HL-60 (cell line): ENCODE measurements at regions not wholly inside any gene's neighbourhood (a gene's known extent, or its start where the extent isn't known, plus 50 kb on each side); places are given as distances from the start of the nearest gene placed in this dataset.

Experiments used
- CTCF ChIP-seq: IDR thresholded peaks from one replicate; pipeline ENCODE4 v1.5.1; 2011; ENCODE audit warnings: low read length, control low read depth, inconsistent platforms; ENCODE audit not compliant: insufficient read depth
- REST ChIP-seq: IDR thresholded peaks from 2 replicates; pipeline ENCODE4 v1.6.1; 2012; ENCODE audit warnings: low read depth; ENCODE audit not compliant: insufficient replicate concordance

- TF ChIP-seq CTCF (no peak), REST (no peak)
These were observed 137.4 kb downstream of the AEBP2 start for GRCh38 chr12:19576506-19577280.
